CD14-positive monocyte (primary cell): ENCODE measurements at regions not wholly inside any gene's neighbourhood (a gene's known extent, or its start where the extent isn't known, plus 50 kb on each side); places are given as distances from the start of the nearest gene placed in this dataset.

Experiments
- DNase-seq, 3 donors: peaks; one replicate each; pipeline ENCODE4 v3.0.0-alpha.2; 2011 to 2022
- H2AFZ ChIP-seq: 2 replicates; pipeline ENCODE4 v1.6.0; 2012; ENCODE audit warnings: mild to moderate bottlenecking, low read depth, low read length, inconsistent platforms; ENCODE audit not compliant: insufficient read depth, poor library complexity, severe bottlenecking
- H3K27ac ChIP-seq, 2 donors: 1 replicate in 1 of 2; 2 replicates in 1 of 2; pipeline ENCODE4 v1.5.1; 2012 to 2013; ENCODE audit warnings: low read length in 2 of 2, control low read depth in 1 of 2, inconsistent platforms in 1 of 2, low read depth in 1 of 2, mild to moderate bottlenecking in 1 of 2
- H3K27me3 ChIP-seq, 2 donors: one replicate each; pipeline versions ENCODE4 v1.6.0 to v1.6.1; 2011 to 2013; ENCODE audit warnings: low read length in 2 of 2; ENCODE audit not compliant: control insufficient read depth in 2 of 2, insufficient read depth in 2 of 2
- H3K36me3 ChIP-seq, 2 donors: replicated peaks in 1 of 2; 1 replicate in 1 of 2; 2 replicates in 1 of 2; pipeline versions ENCODE4 v1.5.1 to v1.6.1; 2012 to 2013; ENCODE audit warnings: low read length in 2 of 2, control low read depth in 1 of 2, inconsistent platforms in 1 of 2, mild to moderate bottlenecking in 1 of 2; ENCODE audit not compliant: insufficient read depth in 2 of 2, control insufficient read depth in 1 of 2
- H3K4me1 ChIP-seq, 2 donors: 1 replicate in 1 of 2; 2 replicates in 1 of 2; pipeline versions ENCODE4 v1.5.1 to v1.6.1; 2012 to 2013; ENCODE audit warnings: low read length in 2 of 2, control low read depth in 1 of 2, inconsistent platforms in 1 of 2, mild to moderate bottlenecking in 1 of 2, moderate library complexity in 1 of 2; ENCODE audit not compliant: insufficient read depth in 2 of 2, control insufficient read depth in 1 of 2
- H3K4me2 ChIP-seq: replicated peaks from 2 replicates; pipeline ENCODE3; 2012; ENCODE audit warnings: low read length, moderate library complexity, mild to moderate bottlenecking; ENCODE audit not compliant: poor library complexity, severe bottlenecking; ENCODE audit errors: extremely low read depth
- H3K4me3 ChIP-seq, 3 experiments: fragments of 200-600 bp in 1 of 3; sonication (generic) in 1 of 3; replicated peaks in 1 of 3; 1 replicate in 2 of 3; 2 replicates in 1 of 3; pipeline ENCODE4 v1.5.1; 2011 to 2013; ENCODE audit warnings: low read length in 3 of 3, mild to moderate bottlenecking in 3 of 3, control low read depth in 2 of 3, low read depth in 2 of 3, inconsistent platforms in 1 of 3, moderate library complexity in 1 of 3
- H3K79me2 ChIP-seq: 2 replicates; pipeline ENCODE4 v1.6.0; 2012; ENCODE audit warnings: mild to moderate bottlenecking, control low read depth, inconsistent platforms, low read length, moderate library complexity; ENCODE audit not compliant: insufficient read depth
- H3K9ac ChIP-seq: 2 replicates; pipeline ENCODE4 v1.6.0; 2017; ENCODE audit warnings: low read length, mild to moderate bottlenecking; ENCODE audit not compliant: insufficient read depth, poor library complexity, severe bottlenecking
- H3K9me3 ChIP-seq, 2 donors: replicated peaks in 1 of 2; 1 replicate in 1 of 2; 2 replicates in 1 of 2; pipeline versions ENCODE4 v1.5.1 to v1.6.1; 2012 to 2013; ENCODE audit warnings: low read length in 2 of 2, control low read depth in 1 of 2; ENCODE audit not compliant: control insufficient read depth in 1 of 2, insufficient read depth in 1 of 2
- H4K20me1 ChIP-seq: 2 replicates; pipeline ENCODE4 v1.6.0; 2012; ENCODE audit warnings: mild to moderate bottlenecking, low read length, control low read depth, moderate library complexity; ENCODE audit not compliant: insufficient read depth
- H3K27ac Mint-ChIP-seq, 7 donors: one replicate each; pipeline ENCODE4 v1.8.0; 2020; ENCODE audit warnings: mild to moderate bottlenecking in 7 of 7, mixed read lengths in 7 of 7, moderate library complexity in 6 of 7, inconsistent platforms in 2 of 7
- H3K27me3 Mint-ChIP-seq, 3 donors: one replicate each; pipeline ENCODE4 v1.8.0; 2021 to 2022; ENCODE audit warnings: low read depth in 3 of 3, mild to moderate bottlenecking in 3 of 3, mixed read lengths in 3 of 3, moderate library complexity in 3 of 3, inconsistent platforms in 1 of 3
- H3K36me3 Mint-ChIP-seq, 2 donors: one replicate each; pipeline ENCODE4 v1.8.0; 2020; ENCODE audit warnings: mixed read lengths in 2 of 2, inconsistent platforms in 1 of 2, mild to moderate bottlenecking in 1 of 2
- H3K4me1 Mint-ChIP-seq: one replicate; pipeline ENCODE4 v1.8.0; 2020; ENCODE audit warnings: mild to moderate bottlenecking, mixed read lengths
- H3K4me3 Mint-ChIP-seq, 2 donors: one replicate each; pipeline ENCODE4 v1.8.0; 2020; ENCODE audit warnings: mild to moderate bottlenecking in 2 of 2, mixed read lengths in 2 of 2, moderate library complexity in 1 of 2
- H3K9me3 Mint-ChIP-seq, 7 donors: one replicate each; pipeline ENCODE4 v1.8.0; 2020 to 2022; ENCODE audit warnings: mixed read lengths in 7 of 7, mild to moderate bottlenecking in 6 of 7, moderate library complexity in 6 of 7, inconsistent platforms in 2 of 7
- WGBS: methylation state at CpG from one replicate; pipeline ENCODE4 v1.1.5; 2013; ENCODE audit warnings: missing lambda C conversion rate; ENCODE audit not compliant: insufficient coverage; 5-methylcytosine and 5-hydroxymethylcytosine counted together
- intact Hi-C, 2 donors: fragments of 100-400 bp; cut with micrococcal nuclease; formaldehyde crosslinking; loops; one replicate each; pipeline versions ENCODE4 v1.15.0 to v1.15.1; 2023
- TF ChIP-seq, protein P1 (sequence below): fragments of 200-600 bp; IDR thresholded peaks from one replicate; pipeline ENCODE4 v1.8.0; 2022; ENCODE audit warnings: antibody characterized with exemption, mild to moderate bottlenecking

GRCh38 chr3:65070968-65071367, 383.2 kb upstream of the ADAMTS9 start:
- 40% methylated on average over 1 of the region's 3 CpGs for WGBS
- Histone ChIP-seq H3K27ac (no peak overlapping the region), H2AFZ (no peak overlapping the region), H3K27me3 (no peaks in the 10 kb centered on the region), H3K4me3 (no peak overlapping the region), H4K20me1 (no peaks in the 10 kb centered on the region), H3K4me2 (no peak overlapping the region), H3K79me2 (no peaks in the 10 kb centered on the region), H3K36me3 (no peaks in the 10 kb centered on the region), H3K9me3 (no peaks in the 10 kb centered on the region), H3K9ac (no peak overlapping the region), H3K4me1 (no peaks in the 10 kb centered on the region)
- Mint-ChIP-seq H3K4me1 (no peaks in the 10 kb centered on the region), H3K9me3 (peaks cover 0 to 10% (median 7%) of the 10 kb centered on the region in 7 donors), H3K27me3 (peaks cover 0 to 2% (median 0%) of the 10 kb centered on the region in 3 donors), H3K36me3 (no peaks in the 10 kb centered on the region), H3K27ac (no peak overlapping the region), H3K4me3 (no peak overlapping the region)
- intact Hi-C loops, result no loop called here
- TF ChIP-seq, protein P1, sequence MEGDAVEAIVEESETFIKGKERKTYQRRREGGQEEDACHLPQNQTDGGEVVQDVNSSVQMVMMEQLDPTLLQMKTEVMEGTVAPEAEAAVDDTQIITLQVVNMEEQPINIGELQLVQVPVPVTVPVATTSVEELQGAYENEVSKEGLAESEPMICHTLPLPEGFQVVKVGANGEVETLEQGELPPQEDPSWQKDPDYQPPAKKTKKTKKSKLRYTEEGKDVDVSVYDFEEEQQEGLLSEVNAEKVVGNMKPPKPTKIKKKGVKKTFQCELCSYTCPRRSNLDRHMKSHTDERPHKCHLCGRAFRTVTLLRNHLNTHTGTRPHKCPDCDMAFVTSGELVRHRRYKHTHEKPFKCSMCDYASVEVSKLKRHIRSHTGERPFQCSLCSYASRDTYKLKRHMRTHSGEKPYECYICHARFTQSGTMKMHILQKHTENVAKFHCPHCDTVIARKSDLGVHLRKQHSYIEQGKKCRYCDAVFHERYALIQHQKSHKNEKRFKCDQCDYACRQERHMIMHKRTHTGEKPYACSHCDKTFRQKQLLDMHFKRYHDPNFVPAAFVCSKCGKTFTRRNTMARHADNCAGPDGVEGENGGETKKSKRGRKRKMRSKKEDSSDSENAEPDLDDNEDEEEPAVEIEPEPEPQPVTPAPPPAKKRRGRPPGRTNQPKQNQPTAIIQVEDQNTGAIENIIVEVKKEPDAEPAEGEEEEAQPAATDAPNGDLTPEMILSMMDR, result no peak
- DNase-seq, result no peak

GRCh38 chr3:65060904-65061303, 373.1 kb upstream of the ADAMTS9 start:
- DNase-seq, result no peak
- intact Hi-C loops, result no loop called here
- Mint-ChIP-seq H3K4me1 (no peaks in the 10 kb centered on the region), H3K4me3 (no peak overlapping the region), H3K27me3 (peaks cover 0 to 1% (median 0%) of the 10 kb centered on the region in 3 donors), H3K9me3 (peaks cover 0 to 14% (median 4%) of the 10 kb centered on the region in 7 donors), H3K36me3 (no peaks in the 10 kb centered on the region), H3K27ac (no peak overlapping the region)
- Histone ChIP-seq H2AFZ (no peak overlapping the region), H3K9ac (no peak overlapping the region), H3K27me3 (no peaks in the 10 kb centered on the region), H3K27ac (no peak overlapping the region), H3K79me2 (no peaks in the 10 kb centered on the region), H3K4me2 (no peak overlapping the region), H3K4me1 (no peaks in the 10 kb centered on the region), H4K20me1 (no peaks in the 10 kb centered on the region), H3K4me3 (no peak overlapping the region), H3K36me3 (no peaks in the 10 kb centered on the region), H3K9me3 (peaks cover 0 to 8% of the 10 kb centered on the region in 2 donors)
- TF ChIP-seq, protein P1, result no peak
- 73% methylated on average over 1 of the region's 2 CpGs for WGBS
